ENCODE measurements at regions not wholly inside any gene's neighbourhood (a gene's known extent, or its start where the extent isn't known, plus 50 kb on each side); places are given as distances from the start of the nearest gene placed in this dataset.

DNA sequence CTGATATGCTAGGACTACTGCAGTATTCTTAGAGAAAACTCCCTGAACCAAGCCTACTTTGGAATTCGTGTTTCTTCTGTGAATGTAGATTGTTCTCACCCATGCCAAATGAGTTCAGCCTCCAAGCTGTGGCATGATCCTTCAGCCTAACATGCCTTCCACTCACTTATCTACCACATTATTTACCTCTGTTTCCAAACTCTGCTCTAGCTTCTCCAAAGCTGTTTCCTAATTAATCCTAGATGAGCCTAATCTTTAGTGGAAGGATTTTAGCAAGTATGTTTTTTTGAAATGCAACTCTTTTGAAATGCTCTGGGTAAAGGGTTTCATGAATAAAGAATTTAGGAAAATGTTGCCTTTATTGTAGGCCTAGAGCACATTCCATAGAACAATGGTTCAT is 152.9 kb upstream of the MMADHC start:
- TF ChIP-seq POLR2A (IDR thresholded peaks at IDR 0.05), result no peak
- TF ChIP-seq, protein P1, sequence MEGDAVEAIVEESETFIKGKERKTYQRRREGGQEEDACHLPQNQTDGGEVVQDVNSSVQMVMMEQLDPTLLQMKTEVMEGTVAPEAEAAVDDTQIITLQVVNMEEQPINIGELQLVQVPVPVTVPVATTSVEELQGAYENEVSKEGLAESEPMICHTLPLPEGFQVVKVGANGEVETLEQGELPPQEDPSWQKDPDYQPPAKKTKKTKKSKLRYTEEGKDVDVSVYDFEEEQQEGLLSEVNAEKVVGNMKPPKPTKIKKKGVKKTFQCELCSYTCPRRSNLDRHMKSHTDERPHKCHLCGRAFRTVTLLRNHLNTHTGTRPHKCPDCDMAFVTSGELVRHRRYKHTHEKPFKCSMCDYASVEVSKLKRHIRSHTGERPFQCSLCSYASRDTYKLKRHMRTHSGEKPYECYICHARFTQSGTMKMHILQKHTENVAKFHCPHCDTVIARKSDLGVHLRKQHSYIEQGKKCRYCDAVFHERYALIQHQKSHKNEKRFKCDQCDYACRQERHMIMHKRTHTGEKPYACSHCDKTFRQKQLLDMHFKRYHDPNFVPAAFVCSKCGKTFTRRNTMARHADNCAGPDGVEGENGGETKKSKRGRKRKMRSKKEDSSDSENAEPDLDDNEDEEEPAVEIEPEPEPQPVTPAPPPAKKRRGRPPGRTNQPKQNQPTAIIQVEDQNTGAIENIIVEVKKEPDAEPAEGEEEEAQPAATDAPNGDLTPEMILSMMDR (IDR thresholded peaks at IDR 0.05), result no peak
